ENCODE measurements at regions not wholly inside any gene's neighbourhood (a gene's known extent, or its start where the extent isn't known, plus 50 kb on each side); places are given as distances from the start of the nearest gene placed in this dataset.
"Not testable (repeated sequence)": the region's sequence is repeated elsewhere in the genome, so short reads cannot be mapped to it uniquely, and the experiment has no call there.

GRCh38 chr13:56752636-56753035 lies 388.1 kb upstream of the PRR20A start (continued):
- TF ChIP-seq ZNF425 (CRISPR knock-in tag; conservative IDR thresholded peaks at IDR 0.05) (no peak), ZNF281 (CRISPR knock-in tag; IDR thresholded peaks at IDR 0.05) (no peak), E2F5 (CRISPR knock-in tag; IDR thresholded peaks at IDR 0.05) (no peak)

GRCh38 chr13:56755181-56755935 lies 385.4 kb upstream of the PRR20A start:
- CTCF ChIA-PET: no interaction called here
- DNase-seq (ENCODE audit: low spot score) (no peak), ATAC-seq (peak; percentile 73)
- H3K4me1 Mint-ChIP-seq: peaks cover 5% of the 10 kb centered on the region; the same call in 1 of the 2 replicates
- H3K27me3 Mint-ChIP-seq (ENCODE audit: low read depth): no peaks in the 10 kb centered on the region
- POLR2A ChIA-PET: no interaction called here
- H3K36me3 Mint-ChIP-seq: no peaks in the 10 kb centered on the region
- TF ChIP-seq CTCF (IDR thresholded peaks at IDR 0.05) (0 out of 2 replicates have a peak, but pooled peaks have one; percentile 26), ZNF423 (CRISPR knock-in tag; IDR thresholded peaks at IDR 0.05) (no peak), ZNF281 (CRISPR knock-in tag; IDR thresholded peaks at IDR 0.05) (no peak), ZMAT4 (CRISPR knock-in tag; IDR thresholded peaks at IDR 0.05) (no peak), ELF4 (CRISPR knock-in tag; IDR thresholded peaks at IDR 0.05; ENCODE audit: low read depth) (no peak)
- H3K9me3 Mint-ChIP-seq: no peaks in the 10 kb centered on the region
- H3K27ac Mint-ChIP-seq: no peak overlapping the region
- no peak overlapping the region for H3K4me3 Mint-ChIP-seq

GRCh38 chr13:56763333-56763732 lies 377.4 kb upstream of the PRR20A start:
- H3K27ac Mint-ChIP-seq; DNase-seq (ENCODE audit: low spot score); ATAC-seq; CTCF ChIA-PET; H3K36me3 Mint-ChIP-seq; H3K27me3 Mint-ChIP-seq (ENCODE audit: low read depth); H3K4me3 Mint-ChIP-seq; POLR2A ChIA-PET; H3K4me1 Mint-ChIP-seq: not testable (repeated sequence)
- H3K9me3 Mint-ChIP-seq: peaks cover 21% of the 10 kb centered on the region
